Endothelial cell (in vitro differentiated cells): ENCODE measurements at regions not wholly inside any gene's neighbourhood (a gene's known extent, or its start where the extent isn't known, plus 50 kb on each side); places are given as distances from the start of the nearest gene placed in this dataset.

Experiments used
- DNase-seq: peaks from one replicate; pipeline ENCODE4 v3.0.0; 2021; ENCODE audit warnings: low spot score
- H3K27ac Mint-ChIP-seq: one replicate; pipeline ENCODE4 v1.8.0; 2021; ENCODE audit warnings: mixed read lengths, inconsistent platforms; ENCODE audit not compliant: unreplicated experiment
- H3K27me3 Mint-ChIP-seq: one replicate; pipeline ENCODE4 v1.8.0; 2021; ENCODE audit warnings: mild to moderate bottlenecking, moderate library complexity, mixed read lengths, inconsistent platforms; ENCODE audit not compliant: unreplicated experiment
- H3K36me3 Mint-ChIP-seq: one replicate; pipeline ENCODE4 v1.8.0; 2021; ENCODE audit warnings: mild to moderate bottlenecking, low read depth, mixed read lengths, inconsistent platforms; ENCODE audit not compliant: unreplicated experiment
- H3K4me1 Mint-ChIP-seq: one replicate; pipeline ENCODE4 v1.8.0; 2021; ENCODE audit warnings: mild to moderate bottlenecking, mixed read lengths, inconsistent platforms; ENCODE audit not compliant: unreplicated experiment
- H3K4me3 Mint-ChIP-seq: one replicate; pipeline ENCODE4 v1.8.0; 2021; ENCODE audit warnings: mild to moderate bottlenecking, mixed read lengths, inconsistent platforms; ENCODE audit not compliant: unreplicated experiment
- H3K9me3 Mint-ChIP-seq: one replicate; pipeline ENCODE4 v1.8.0; 2021; ENCODE audit warnings: mixed read lengths, inconsistent platforms; ENCODE audit not compliant: unreplicated experiment
- TF ChIP-seq, protein P1 (sequence below): fragments of 200-600 bp; sonication (generic); IDR thresholded peaks from one replicate; pipeline ENCODE4 v1.5.0; 2021; ENCODE audit warnings: antibody characterized with exemption; ENCODE audit not compliant: unreplicated experiment

DNA sequence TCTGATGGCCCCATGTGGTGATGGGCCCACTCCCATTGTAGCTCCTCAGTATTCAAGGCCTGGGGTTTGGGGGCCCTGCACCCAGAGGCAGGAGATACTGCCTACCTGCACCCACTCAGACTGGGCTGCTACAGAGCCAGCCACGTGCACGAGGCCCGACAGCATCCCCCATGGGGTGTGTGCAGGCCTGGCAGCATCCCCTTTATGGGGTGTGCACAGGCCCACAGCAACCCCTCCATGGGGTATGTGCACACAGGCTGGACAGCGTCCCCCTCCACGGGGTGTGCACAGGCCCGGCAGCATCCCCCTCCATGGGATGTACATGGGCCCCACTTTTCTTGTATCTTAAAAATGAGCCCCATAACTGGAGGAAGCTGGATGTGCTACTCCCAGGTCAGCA, 156.0 kb downstream of the RBFOX3 start:
- Mint-ChIP-seq H3K4me3 (no peak overlapping the region), H3K36me3 (no peaks in the 10 kb centered on the region), H3K9me3 (no peaks in the 10 kb centered on the region), H3K27ac (no peak overlapping the region), H3K4me1 (peaks cover 4% of the 10 kb centered on the region), H3K27me3 (peaks cover 16% of the 10 kb centered on the region)
- TF ChIP-seq, protein P1, sequence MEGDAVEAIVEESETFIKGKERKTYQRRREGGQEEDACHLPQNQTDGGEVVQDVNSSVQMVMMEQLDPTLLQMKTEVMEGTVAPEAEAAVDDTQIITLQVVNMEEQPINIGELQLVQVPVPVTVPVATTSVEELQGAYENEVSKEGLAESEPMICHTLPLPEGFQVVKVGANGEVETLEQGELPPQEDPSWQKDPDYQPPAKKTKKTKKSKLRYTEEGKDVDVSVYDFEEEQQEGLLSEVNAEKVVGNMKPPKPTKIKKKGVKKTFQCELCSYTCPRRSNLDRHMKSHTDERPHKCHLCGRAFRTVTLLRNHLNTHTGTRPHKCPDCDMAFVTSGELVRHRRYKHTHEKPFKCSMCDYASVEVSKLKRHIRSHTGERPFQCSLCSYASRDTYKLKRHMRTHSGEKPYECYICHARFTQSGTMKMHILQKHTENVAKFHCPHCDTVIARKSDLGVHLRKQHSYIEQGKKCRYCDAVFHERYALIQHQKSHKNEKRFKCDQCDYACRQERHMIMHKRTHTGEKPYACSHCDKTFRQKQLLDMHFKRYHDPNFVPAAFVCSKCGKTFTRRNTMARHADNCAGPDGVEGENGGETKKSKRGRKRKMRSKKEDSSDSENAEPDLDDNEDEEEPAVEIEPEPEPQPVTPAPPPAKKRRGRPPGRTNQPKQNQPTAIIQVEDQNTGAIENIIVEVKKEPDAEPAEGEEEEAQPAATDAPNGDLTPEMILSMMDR, result no peak
- DNase-seq, result no peak

DNA sequence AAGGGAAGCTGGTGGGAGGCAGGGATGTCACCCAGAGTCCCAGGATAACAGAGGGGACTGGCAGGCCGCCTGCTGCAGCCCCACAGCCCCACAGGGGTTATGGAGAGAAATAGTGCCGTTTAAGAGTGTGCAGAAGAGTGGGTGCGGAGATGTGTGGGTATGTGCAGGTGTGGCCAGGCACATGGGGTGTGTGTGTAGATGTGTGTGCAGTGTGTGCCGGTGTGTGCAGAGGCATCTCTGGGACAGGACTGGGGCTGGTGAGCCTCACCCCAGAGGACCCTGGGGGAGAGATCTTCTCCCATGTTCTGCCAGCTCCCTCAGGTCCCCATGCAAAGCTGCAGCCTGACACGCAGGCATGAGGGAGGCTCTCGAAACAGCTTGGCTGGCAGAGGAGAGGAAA, 157.4 kb downstream of the RBFOX3 start:
- Mint-ChIP-seq H3K9me3 (no peaks in the 10 kb centered on the region), H3K27ac (no peak overlapping the region), H3K4me3 (peak overlapping the region; percentile 9), H3K36me3 (no peaks in the 10 kb centered on the region), H3K4me1 (peaks cover 4% of the 10 kb centered on the region), H3K27me3 (peaks cover 16% of the 10 kb centered on the region)
- TF ChIP-seq, protein P1, result no peak
- DNase-seq, result no peak

DNA sequence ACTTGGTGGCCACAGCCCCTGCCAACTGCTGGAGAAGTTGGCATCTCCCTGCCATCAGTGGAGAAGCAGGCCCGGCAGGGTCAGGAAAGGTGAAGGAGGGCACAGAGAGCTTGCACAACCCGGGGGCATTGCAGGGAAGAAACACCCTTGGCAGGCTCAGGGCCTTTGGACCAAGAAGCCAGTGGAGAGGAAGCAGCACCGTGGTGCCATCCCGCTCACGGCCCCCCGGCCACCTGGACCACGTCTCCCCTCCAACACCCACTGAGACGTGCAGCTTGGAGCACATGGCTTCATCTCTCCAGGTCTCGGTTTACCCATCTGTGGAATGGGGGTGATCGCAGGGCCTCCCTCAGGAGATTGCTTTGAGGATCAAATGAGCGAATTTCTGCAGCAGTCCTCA, 158.1 kb downstream of the RBFOX3 start:
- H3K36me3 Mint-ChIP-seq, result no peaks in the 10 kb centered on the region
- H3K27me3 Mint-ChIP-seq, result peaks cover 14% of the 10 kb centered on the region
- DNase-seq, result no peak
- H3K27ac Mint-ChIP-seq, result no peak overlapping the region
- no peak overlapping the region for H3K4me3 Mint-ChIP-seq
- TF ChIP-seq, protein P1, result no peak
- H3K9me3 Mint-ChIP-seq, result no peaks in the 10 kb centered on the region
- peaks cover 2% of the 10 kb centered on the region for H3K4me1 Mint-ChIP-seq

DNA sequence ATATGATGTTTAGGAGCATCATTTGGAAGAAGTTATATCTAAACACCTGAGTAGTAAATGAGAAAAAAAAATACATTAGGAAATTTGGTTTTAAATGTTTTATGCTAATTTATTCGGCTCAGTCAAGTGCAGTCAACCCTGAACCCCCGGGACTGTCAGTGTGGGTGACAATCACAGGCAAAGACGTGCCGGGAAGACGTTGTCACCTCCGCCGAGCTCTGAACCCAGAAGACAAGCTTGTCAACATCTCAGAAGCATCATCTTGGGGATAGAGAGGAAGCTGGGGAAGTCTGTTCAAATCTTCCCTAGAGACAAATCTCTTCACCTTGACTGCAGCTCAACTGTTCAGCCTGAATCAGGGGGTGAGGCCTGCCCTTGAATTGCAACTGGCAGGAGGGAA, 159.7 kb downstream of the RBFOX3 start:
- TF ChIP-seq, protein P1, result no peak
- no peak for DNase-seq
- no peaks in the 10 kb centered on the region for H3K9me3 Mint-ChIP-seq
- H3K27ac Mint-ChIP-seq, result no peak overlapping the region
- H3K4me1 Mint-ChIP-seq, result no peaks in the 10 kb centered on the region
- H3K4me3 Mint-ChIP-seq, result no peak overlapping the region
- no peaks in the 10 kb centered on the region for H3K36me3 Mint-ChIP-seq
- H3K27me3 Mint-ChIP-seq, result peaks cover 5% of the 10 kb centered on the region

DNA sequence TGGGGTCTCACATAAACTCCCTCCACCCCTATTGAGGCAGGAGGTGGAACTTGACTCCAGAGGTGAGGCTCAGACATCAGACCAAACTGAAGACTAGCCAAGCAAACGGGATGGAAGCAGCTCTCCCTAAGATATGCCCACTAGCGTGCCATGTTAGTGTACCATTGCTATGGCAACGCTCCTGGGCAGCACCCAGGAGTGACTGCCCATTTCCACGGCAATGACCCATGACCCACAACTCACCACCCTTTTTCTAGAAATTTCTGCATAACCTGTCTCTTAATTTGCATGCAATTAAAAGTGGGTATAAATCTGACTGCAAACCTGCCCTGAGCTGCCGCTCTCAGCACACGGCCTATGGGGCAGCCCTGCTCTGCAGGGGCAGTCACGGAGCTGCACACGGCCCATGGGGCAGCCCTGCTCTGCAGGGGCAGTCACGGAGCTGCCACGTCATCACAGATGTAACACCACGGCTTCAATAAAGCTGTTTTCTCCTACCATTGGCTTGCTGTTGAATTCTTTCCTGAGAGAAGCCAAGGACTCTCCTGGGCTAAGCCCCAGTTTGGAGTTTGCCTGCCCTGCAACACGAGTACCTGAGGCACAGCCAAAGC, 164.3 kb downstream of the RBFOX3 start:
- Mint-ChIP-seq H3K4me3 (no peak overlapping the region), H3K9me3 (no peaks in the 10 kb centered on the region), H3K27me3 (peaks cover 1% of the 10 kb centered on the region), H3K27ac (no peak overlapping the region), H3K36me3 (no peaks in the 10 kb centered on the region), H3K4me1 (no peaks in the 10 kb centered on the region)
- TF ChIP-seq, protein P1, result no peak
- DNase-seq, result no peak
